WERI-Rb-1 (cell line): ENCODE measurements at regions not wholly inside any gene's neighbourhood (a gene's known extent, or its start where the extent isn't known, plus 50 kb on each side); places are given as distances from the start of the nearest gene placed in this dataset.

ENCODE experiments used
- DNase-seq: peaks from one replicate; pipeline ENCODE4 v3.0.0-alpha.2; 2020
- H3K27ac ChIP-seq: fragments of 250-450 bp; sonication (Bioruptor Pico); 2 replicates; pipeline ENCODE4 v1.5.1; 2020; ENCODE audit warnings: mild to moderate bottlenecking, moderate library complexity
- H3K27me3 ChIP-seq: fragments of 250-450 bp; sonication (Bioruptor Pico); 2 replicates; pipeline ENCODE4 v1.5.1; 2021; ENCODE audit warnings: mild to moderate bottlenecking, low read depth, moderate library complexity; ENCODE audit not compliant: insufficient read depth, severe bottlenecking
- H3K36me3 ChIP-seq: fragments of 250-450 bp; sonication (Bioruptor Pico); 2 replicates; pipeline ENCODE4 v1.5.1; 2020; ENCODE audit warnings: mild to moderate bottlenecking, moderate library complexity
- H3K4me3 ChIP-seq: 2 replicates; pipeline ENCODE4 v1.5.1; 2011; ENCODE audit warnings: low read depth, mild to moderate bottlenecking, control low read depth, low read length
- H3K9me3 ChIP-seq: fragments of 250-450 bp; sonication (Bioruptor Pico); 2 replicates; pipeline ENCODE4 v1.5.1; 2021; ENCODE audit warnings: mild to moderate bottlenecking, moderate library complexity; ENCODE audit not compliant: severe bottlenecking
- TF ChIP-seq, protein P1 (sequence below): IDR thresholded peaks from 2 replicates; pipeline ENCODE4 v1.5.1; 2011; ENCODE audit warnings: low read depth, mild to moderate bottlenecking, control low read depth, inconsistent platforms, low read length

DNA sequence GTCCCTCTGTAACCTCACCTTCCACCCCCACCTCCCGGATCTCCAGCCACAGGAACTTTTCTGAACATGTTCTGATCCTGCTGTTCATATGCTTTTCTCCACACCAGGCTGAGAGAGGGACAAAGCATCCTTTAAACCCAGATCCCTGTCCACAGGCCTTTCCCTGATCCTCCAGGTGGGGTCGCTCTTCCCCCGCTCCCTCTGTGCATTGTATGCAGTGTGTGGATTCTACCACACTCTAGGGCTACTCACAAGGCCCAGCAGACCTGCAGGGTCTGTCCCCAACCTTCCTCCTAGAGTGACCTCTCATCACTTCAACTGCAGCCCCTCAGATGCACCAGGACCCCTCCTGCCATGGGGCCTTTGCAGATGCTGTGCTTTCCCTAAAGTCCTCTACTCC lies 1200.6 kb downstream of the UQCRFS1 start:
- no peaks in the 10 kb centered on the region for H3K36me3 ChIP-seq
- no peaks in the 10 kb centered on the region for H3K27me3 ChIP-seq
- H3K27ac ChIP-seq = no peak overlapping the region
- no peak for DNase-seq
- TF ChIP-seq, protein P1, sequence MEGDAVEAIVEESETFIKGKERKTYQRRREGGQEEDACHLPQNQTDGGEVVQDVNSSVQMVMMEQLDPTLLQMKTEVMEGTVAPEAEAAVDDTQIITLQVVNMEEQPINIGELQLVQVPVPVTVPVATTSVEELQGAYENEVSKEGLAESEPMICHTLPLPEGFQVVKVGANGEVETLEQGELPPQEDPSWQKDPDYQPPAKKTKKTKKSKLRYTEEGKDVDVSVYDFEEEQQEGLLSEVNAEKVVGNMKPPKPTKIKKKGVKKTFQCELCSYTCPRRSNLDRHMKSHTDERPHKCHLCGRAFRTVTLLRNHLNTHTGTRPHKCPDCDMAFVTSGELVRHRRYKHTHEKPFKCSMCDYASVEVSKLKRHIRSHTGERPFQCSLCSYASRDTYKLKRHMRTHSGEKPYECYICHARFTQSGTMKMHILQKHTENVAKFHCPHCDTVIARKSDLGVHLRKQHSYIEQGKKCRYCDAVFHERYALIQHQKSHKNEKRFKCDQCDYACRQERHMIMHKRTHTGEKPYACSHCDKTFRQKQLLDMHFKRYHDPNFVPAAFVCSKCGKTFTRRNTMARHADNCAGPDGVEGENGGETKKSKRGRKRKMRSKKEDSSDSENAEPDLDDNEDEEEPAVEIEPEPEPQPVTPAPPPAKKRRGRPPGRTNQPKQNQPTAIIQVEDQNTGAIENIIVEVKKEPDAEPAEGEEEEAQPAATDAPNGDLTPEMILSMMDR = 0 out of 2 replicates have a peak, but pooled peaks have one; percentile 41
- no peak overlapping the region for H3K4me3 ChIP-seq
- H3K9me3 ChIP-seq = peaks cover 4% of the 10 kb centered on the region

DNA sequence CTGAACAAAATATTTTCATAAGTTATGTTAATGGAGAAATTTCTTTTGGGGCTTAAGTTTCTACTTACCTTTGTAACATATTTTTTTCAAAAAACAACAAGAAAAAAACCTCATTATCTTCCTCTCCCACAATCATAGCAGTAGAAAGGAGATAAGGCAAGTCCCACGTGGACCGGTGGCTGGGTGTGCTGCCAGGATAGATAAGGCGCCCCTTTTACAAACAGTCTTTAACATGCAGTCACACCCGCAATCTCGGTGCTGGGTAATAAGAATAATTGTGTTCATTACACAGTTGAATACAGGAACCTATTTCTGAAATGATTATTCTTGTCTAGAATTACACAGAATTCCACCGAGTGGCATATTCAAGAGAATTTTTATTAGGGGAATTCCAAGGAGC lies 1202.3 kb downstream of the UQCRFS1 start:
- Histone ChIP-seq H3K9me3 (peaks cover 4% of the 10 kb centered on the region), H3K27ac (no peak overlapping the region), H3K27me3 (no peaks in the 10 kb centered on the region), H3K36me3 (no peaks in the 10 kb centered on the region), H3K4me3 (no peak overlapping the region)
- no peak for DNase-seq
- TF ChIP-seq, protein P1 = no peak

DNA sequence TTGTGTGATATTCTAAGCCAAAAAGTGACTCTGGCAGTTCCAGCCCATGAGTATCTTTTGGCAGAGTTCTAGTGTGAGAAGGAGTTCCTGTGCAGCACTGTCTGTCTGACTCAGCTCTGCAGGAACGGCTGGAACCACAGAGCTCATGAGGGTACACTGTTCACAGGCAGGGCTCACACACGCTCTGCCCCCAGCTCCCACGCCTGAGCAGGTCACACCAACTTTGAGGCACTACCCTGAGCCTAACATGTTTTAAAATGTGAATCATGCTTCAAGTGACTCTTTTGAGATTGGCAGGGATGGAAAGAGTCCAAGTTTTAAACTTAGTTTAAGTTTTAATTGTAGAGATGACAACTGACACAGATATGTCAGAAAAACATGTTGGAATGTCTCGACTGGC lies 1203.3 kb downstream of the UQCRFS1 start:
- Histone ChIP-seq H3K36me3 (no peaks in the 10 kb centered on the region), H3K27me3 (no peaks in the 10 kb centered on the region), H3K9me3 (peaks cover 4% of the 10 kb centered on the region), H3K4me3 (no peak overlapping the region), H3K27ac (no peak overlapping the region)
- TF ChIP-seq, protein P1 = no peak
- no peak for DNase-seq

DNA sequence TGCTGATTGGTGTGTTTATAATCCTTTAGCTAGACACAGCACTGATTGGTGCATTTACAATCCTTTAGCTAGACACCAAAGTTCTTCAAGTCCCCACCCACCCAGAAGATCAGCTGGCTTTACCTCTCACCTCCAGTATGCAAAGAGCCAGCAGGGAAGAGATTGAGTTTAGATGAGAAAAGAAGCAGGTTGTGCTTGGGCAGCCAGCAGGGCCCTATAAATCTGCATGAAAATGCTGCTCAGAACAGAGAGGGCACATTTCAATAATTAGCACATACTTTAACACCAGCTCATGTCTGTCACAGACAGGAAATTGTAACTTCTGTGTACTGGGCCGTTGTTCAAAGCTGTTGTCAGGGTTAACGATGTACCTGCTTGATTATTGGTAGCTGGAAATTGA lies 1204.3 kb downstream of the UQCRFS1 start:
- H3K27me3 ChIP-seq = no peaks in the 10 kb centered on the region
- no peak for DNase-seq
- H3K9me3 ChIP-seq = peaks cover 4% of the 10 kb centered on the region
- H3K4me3 ChIP-seq = no peak overlapping the region
- no peaks in the 10 kb centered on the region for H3K36me3 ChIP-seq
- H3K27ac ChIP-seq = no peak overlapping the region
- TF ChIP-seq, protein P1 = no peak

DNA sequence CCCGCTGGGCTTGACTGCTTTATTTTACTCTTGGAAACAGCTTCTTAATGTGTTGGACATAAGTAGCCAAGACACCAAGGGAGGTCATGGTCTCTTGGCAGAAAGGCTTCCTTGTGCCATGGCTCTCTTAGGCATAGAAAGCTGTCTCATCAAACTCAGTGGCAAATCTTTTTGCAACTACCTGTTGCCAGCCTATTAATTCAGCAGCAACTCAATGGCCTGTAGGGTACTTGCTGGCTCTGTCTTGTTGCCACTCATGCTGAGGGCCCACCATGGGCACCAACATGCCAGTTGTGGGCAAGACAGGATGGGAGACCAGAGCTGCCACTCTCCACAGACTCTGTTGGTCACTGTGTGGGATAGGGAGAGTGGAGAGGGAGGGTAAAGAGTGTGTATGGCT lies 1209.4 kb downstream of the UQCRFS1 start:
- no peak overlapping the region for H3K27ac ChIP-seq
- H3K36me3 ChIP-seq = no peaks in the 10 kb centered on the region
- H3K4me3 ChIP-seq = no peak overlapping the region
- no peak for DNase-seq
- H3K9me3 ChIP-seq = no peaks in the 10 kb centered on the region
- TF ChIP-seq, protein P1 = no peak
- H3K27me3 ChIP-seq = no peaks in the 10 kb centered on the region

DNA sequence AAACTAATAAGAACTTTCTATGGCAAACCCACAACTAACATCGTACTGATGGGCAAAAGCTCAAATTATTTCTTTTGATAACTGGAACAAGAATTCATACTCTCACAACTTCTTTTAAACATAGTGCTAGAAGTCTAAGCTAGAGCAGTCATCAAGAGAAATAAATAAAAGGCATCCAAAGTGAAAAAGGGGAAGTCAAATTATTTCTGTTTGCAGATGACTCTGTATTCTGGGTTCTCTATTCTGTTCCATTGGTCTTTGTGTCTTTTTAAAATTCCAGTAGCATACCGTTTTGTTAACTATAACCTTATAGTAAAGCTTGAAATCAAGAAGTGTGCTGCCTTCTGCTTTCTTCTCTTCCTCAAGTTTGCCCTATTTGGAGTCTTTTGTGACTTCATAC lies 1215.9 kb downstream of the UQCRFS1 start:
- TF ChIP-seq, protein P1 = no peak
- H3K36me3 ChIP-seq = no peaks in the 10 kb centered on the region
- no peaks in the 10 kb centered on the region for H3K27me3 ChIP-seq
- no peak for DNase-seq
- no peaks in the 10 kb centered on the region for H3K9me3 ChIP-seq
- no peak overlapping the region for H3K4me3 ChIP-seq
- H3K27ac ChIP-seq = no peak overlapping the region
